ENCODE measurements at regions not wholly inside any gene's neighbourhood (a gene's known extent, or its start where the extent isn't known, plus 50 kb on each side); places are given as distances from the start of the nearest gene placed in this dataset.

- Histone ChIP-seq H3K9me2 (ENCODE audit: insufficient read depth) (peaks cover 14% of the 10 kb centered on the region), H3K27ac (ENCODE audit: low read depth) (no peak overlapping the region), H3K4me2 (no peak overlapping the region), H3F3A (replicated peaks; ENCODE audit: low read depth) (no peaks in the 10 kb centered on the region), H4K20me1 (replicated peaks; ENCODE audit: insufficient read depth) (no peaks in the 10 kb centered on the region), H2AFZ (no peak overlapping the region), H3K27me3 (ENCODE audit: insufficient read depth) (no peaks in the 10 kb centered on the region), H3K36me3 (ENCODE audit: insufficient read depth) (peaks cover 9% of the 10 kb centered on the region), H3K4me3 (no peak overlapping the region), H3K79me2 (replicated peaks; ENCODE audit: insufficient read depth) (no peaks in the 10 kb centered on the region), H3K4me1 (ENCODE audit: insufficient read depth) (peaks cover 19% of the 10 kb centered on the region)
- peaks cover 10% of the 10 kb centered on the region for H3K27me3 Mint-ChIP-seq (ENCODE audit: insufficient read depth, low read depth, poor library complexity)
- DNase-seq (ENCODE audit: low spot score) (no peak), ATAC-seq (no peak)
- H3K9me3 Mint-ChIP-seq, result peaks cover 32% of the 10 kb centered on the region
- no peak overlapping the region for H3K27ac Mint-ChIP-seq
- TF ChIP-seq CREB1 (CRISPR knock-in tag; IDR thresholded peaks at IDR 0.05; ENCODE audit: low read depth) (no peak), ZNF331 (CRISPR knock-in tag; IDR thresholded peaks at IDR 0.05; ENCODE audit: low read depth) (no peak), ZNF462 (CRISPR knock-in tag; IDR thresholded peaks at IDR 0.05) (no peak), POLR2AphosphoS5 (IDR thresholded peaks at IDR 0.05; ENCODE audit: low read depth) (no peak), STAT1 (IDR thresholded peaks at IDR 0.05; ENCODE audit: unreplicated experiment) (no peak), ETS1 (IDR thresholded peaks at IDR 0.05) (no peak), REST (IDR thresholded peaks at IDR 0.05; ENCODE audit: unreplicated experiment) (no peak), CTCF (conservative IDR thresholded peaks at IDR 0.05; ENCODE audit: low read depth in 2 of 2) (no peak), EZH2 (IDR thresholded peaks at IDR 0.05; ENCODE audit: low read depth, unreplicated experiment) (no peak), EZH2phosphoT487 (IDR thresholded peaks at IDR 0.05; ENCODE audit: unreplicated experiment) (no peak), JUNB (IDR thresholded peaks at IDR 0.05; ENCODE audit: unreplicated experiment) (no peak), ZNF114 (CRISPR knock-in tag; IDR thresholded peaks at IDR 0.05) (no peak), NANOG (IDR thresholded peaks at IDR 0.05; ENCODE audit: borderline replicate concordance) (no peak)
- H3K36me3 Mint-ChIP-seq (ENCODE audit: low read depth), result peaks cover 34% of the 10 kb centered on the region
- H3K4me1 Mint-ChIP-seq, result peaks cover 20% of the 10 kb centered on the region
- no peak overlapping the region for H3K4me3 Mint-ChIP-seq
These were observed 330.0 kb upstream of the POU3F1 start for GRCh38 chr1:38376577-38376976.

Measured in GM23338 (cell line).